ENCODE measurements at regions not wholly inside any gene's neighbourhood (a gene's known extent, or its start where the extent isn't known, plus 50 kb on each side); places are given as distances from the start of the nearest gene placed in this dataset.

DNA sequence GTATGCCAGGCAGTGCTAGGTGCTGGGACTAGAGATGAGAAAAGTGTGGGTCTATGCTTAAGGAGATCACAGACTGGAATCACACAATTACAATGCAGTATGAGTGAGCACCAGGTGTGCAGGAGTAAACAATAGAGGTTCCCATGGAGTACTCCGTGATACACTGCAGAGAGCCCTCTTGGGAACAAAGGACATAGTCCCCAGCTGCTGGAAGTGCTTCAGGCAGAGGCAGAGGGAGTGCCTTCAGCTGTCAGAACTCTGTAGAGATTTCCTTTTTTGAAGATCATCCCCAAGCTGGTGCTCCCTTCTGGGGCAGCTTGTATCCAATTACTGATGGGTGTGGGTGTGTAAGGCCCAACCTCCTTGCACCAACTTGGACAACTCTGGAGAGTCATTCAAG is 143.5 kb upstream of the PLET1 start:
- no peak for DNase-seq

DNA sequence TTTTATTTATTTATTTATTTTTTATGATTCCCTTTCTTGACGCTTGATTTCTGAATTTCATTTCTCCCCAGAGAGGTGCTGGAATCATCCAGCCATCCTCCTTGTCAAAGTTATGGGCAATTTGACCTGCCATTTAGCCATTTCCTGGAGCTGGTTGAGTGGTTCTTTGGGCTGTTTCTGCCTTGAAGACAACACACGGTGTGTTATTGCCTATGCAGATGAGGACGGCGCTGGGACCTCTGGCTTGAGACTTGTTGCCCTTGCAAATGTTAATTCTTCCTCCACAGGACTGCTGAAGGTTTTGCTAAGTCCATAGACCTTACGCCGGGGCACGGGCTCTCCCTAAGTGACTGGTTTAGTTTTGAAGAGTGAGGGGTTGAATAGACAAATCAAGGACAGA is 147.9 kb upstream of the PLET1 start:
- DNase-seq, result no peak

DNA sequence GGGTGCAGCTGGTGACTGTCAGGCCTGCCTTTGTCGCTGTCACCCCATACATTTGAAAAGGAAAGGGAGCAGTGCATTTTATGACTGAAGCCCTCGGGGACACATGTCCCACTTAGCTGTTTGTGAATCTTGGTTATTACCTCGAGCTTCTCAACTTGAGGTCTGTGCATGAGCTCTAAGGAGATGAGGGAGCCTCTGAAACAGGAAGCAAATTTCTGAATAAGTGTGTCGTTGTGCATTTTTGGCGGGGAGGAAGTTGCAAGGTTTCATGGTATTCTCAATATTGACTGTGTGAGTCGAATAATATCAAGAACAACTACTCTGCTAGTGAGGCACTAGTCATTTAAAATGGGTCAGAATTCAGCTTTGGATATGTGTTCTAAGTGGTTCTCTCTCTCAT is 149.7 kb upstream of the PLET1 start:
- DNase-seq, result no peak

DNA sequence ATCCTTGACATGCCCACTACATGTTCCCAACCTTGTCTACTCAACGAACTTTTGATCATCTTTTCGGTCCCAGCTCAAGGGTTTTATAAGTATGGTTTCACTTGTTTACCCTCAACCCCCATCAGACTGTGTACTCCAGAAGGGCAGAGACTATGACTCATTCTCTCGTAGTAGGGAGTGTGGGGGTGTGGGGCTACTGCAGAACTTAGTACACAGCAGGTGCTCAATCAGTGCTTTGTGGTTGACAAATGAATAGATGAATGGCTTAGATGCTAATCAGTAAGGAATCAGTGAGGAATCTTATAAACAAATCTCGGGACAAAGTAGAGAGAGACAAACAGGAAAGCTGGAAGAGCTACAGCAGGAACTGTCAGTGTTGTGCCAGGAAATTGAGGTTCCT is 151.7 kb upstream of the PLET1 start:
- DNase-seq, result no peak

DNA sequence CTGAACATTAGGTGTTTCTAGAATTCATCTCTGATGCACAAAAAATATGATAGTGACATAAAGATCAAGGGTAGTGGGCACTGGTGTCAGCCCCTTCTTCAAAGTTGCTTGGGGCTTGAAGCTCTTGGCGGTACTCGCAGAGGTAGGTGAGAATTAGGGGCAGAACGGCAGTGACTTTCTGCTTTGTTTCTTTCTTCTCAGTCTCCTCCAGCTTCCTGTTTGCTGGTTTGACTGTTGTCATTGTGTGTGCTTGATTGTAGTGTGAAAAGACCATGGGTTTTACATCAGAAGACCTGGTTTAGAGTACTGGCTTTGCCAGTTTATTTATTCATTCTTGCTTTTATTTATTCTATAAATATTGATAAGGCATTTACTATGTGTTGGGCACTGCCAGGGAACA is 156.7 kb upstream of the PLET1 start:
- DNase-seq, result no peak

DNA sequence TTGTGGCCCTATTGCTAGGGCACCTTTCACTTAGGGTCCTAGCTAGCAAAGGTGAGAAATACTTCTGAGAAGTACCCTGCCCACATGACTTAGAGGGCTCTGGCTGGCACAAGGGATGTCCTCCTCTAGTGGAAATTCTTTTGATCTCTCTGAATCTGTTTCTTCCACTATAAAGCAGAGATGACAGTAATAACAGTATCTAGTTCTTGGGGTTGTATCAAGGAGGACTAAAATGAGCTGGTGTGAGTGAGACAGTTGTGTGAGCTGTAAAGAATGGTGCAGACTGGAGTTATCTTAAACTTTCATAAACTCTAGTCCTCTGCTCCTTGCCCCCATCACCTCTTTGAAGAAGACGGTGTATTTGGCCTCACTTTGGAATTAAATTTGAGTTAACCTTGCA is 157.8 kb upstream of the PLET1 start:
- no peak for DNase-seq

DNA sequence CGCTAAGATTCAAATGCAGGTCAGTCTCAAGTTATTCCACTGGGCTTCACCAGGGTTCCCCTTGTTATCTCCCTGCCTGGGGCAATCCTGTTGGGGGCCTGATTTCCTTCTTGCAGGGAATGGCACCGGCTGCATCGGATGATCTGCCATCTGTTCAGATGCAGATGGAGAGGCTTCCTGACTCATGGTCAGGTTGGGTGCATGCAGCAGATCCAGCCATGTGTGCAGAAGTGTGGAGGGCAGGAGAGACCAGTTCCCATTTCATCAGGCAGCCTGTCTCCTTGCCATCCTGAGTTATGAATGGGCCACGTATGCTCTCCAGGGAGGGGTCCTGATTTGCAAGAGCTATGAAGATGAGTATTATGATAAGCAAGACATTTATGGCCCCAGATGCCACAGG is 161.2 kb upstream of the PLET1 start:
- no peak for DNase-seq

DNA sequence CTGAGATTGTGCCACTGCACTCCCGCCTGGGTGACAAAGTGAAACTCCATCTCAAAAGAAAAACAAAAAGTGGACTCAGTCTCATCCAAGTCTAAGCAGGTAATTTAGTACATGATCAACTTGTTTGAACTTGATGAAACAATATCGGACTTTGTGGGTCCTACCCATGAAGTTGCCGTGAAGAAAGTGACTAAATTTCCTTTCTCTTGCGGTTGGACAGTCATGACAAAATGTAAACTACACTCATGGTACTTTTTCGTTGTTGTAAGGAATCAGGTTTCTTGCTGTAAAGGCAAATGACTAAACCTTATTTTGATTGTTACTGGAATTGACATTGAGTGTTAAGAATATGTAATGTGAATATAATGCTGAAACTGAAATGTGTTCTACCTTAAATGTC is 164.5 kb upstream of the PLET1 start:
- no peak for DNase-seq

DNA sequence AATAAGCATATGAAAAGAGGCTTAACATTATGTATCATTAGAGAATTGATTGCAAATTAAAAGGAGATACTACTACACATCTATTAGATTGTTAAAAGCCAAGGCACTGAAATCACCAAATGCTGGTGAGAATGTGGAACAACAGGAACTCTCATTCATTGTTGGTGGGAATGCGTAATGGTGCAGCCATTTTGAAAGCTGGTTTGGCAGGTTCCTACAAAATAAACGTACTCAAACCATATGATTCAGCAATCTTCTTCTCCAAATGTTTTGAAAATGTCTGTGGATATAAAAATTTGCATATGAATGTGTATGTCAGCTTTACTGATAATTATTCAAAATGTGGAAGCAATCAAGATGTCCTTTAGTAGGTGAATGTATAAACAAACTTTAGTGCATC is 176.4 kb upstream of the PLET1 start:
- DNase-seq, result no peak

DNA sequence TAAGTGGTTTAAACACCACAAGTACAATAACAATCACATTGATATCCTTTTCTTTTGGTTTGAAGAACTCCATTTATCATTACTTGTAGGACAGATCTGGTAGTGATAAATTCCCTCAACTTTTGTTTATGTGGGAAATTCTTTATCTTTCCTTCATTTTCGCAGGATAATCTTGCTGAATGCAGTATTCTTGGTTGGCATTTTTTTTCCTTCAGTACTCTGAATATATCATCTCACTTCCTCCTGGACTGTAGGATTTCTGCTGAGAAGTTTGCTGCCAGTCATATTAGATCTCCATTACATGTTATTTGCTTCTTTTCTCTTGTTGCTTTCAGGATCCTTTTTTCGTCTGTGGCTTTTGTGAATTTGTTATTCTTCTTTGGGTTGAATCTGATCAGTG is 179.0 kb upstream of the PLET1 start:
- no peak for DNase-seq

DNA sequence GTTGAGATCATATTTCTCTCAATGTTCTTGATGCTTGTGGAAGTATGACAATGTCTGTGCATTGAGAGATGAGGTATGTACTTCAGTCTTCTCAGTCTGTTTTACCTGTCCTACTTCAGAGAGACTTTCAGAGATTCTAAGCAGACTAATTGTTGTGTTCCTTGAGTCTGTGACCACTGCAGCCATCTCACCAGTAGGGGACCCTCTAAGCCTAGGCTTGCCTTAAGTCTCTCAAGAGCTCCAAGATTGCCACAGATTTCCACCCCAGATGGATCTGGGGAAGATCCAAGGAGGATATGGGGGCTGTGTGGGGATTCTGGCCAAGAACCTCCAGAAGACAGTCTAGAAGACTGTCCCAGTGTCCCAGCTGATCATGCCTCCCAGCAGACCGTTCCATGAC is 179.9 kb upstream of the PLET1 start:
- no peak for DNase-seq

DNA sequence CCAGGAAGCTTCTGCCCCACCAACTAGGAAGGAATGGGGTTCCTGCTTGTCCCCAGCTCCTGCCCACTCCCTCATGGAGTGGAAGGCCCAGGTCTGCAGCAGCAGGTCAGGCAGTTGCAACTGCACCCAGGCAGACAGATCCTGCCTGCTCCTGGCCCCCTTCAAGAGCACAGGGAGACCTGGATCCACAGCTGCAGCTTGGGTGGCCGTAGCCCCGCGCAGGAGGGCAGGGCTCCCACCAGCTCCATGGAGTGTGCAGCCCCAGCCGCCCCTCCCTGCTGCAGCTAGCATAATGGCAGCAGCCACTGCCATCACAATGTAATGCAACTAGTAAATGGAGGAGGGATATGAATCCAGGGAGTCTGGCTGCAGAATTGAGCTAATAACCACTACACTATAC is 187.5 kb upstream of the PLET1 start:
- DNase-seq, result no peak

DNA sequence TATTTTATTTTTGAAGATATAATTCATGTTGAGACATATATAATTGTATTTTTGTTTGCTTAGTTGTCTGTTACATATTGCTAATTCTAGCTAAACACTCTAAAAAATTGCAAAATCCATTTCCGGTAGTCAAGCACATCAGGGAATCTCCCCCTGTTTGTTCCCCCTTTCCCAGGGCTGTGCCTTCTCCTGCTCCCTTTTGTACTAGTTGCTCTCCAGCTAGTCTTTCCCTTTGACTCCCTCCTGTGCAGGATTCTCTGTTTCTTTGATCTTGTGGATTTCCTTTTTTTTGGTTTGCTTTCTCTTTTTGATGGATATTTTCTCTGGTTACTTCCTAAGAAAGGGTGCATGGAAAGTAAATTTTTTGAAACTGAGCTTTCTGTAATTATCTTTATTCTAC is 188.1 kb upstream of the PLET1 start:
- DNase-seq, result no peak

DNA sequence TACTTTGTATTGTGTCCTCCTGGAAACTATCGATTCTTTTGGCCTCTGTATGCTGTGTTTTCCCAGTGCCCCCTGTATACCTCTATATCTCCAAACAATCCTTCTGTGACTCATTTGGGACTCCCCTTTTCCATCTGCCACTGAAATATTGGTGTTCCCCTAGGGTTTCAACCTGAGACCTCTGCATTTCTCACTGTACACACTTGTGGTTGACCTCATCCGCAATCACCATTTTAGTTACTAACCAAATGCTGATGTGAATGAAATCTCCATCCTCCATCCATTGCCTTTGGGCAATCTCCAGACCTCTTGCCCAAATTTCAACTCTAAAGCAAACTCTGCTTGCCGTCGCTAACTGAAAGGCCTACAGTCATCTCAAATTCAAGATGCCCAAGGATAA is 190.6 kb upstream of the PLET1 start:
- DNase-seq, result no peak

DNA sequence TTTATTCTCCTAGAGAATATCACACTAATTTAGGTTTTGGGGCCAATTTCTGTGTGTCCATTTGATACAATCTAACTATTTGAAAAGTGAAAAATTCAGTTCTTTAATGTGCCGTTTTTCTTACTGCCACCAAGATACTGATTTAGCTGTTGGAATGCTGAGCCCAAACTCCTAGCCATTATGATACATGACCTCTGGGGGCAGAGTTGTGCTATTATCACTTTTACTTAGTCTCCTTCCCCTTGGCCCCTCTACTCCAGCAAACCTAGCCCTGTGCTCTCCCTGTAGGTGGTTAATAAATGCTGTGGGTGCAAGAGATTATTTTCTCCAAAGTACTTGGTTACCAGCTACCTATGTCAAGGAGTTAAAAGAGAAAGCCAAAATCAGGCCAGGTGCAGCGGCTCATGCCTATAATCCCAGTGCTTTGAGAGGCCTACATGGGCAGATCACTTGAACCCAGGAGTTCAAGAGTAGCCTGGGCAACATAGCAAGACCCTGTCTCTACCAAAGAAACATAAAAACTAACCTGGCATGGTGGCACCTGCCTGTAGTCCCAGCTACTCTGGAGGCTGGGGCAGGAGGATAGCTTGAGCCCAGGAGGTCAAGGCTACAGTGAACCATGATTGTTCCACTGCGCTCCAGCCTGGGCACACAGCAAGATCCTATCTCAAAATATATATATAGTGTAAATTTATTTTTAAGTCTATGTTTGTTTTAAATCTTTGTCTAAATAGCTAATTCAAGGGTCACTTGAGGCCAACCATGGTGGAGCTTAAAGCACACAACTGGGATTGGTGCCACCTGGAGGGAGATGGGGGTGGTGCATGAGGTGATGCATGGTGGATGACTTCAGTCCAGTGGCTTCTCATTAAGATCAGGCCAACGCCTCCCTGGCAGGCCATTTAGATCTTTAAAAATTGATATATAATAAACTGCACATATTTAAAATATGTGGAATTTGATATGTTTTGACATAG is 193.2 kb upstream of the PLET1 start:
- peak; percentile 48 for DNase-seq

DNA sequence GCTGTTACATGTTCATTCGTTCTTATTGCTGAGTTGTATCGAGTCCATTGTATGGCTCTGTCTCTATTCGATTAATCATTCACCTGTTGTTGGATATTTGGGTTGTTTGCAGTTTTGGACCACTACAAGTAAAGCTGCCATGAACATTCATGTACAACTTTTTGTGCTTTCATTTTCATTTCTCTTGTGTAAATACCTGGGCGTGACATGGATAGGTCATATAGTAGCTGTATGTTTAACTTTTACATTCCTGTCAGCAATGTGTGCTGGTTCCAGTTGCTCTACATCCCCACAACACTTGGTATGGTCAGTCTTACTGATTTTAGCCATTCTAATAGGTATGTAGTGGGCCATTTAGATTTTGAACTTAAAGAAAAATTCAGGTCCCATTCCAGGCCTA is 194.2 kb upstream of the PLET1 start:
- no peak for DNase-seq

DNA sequence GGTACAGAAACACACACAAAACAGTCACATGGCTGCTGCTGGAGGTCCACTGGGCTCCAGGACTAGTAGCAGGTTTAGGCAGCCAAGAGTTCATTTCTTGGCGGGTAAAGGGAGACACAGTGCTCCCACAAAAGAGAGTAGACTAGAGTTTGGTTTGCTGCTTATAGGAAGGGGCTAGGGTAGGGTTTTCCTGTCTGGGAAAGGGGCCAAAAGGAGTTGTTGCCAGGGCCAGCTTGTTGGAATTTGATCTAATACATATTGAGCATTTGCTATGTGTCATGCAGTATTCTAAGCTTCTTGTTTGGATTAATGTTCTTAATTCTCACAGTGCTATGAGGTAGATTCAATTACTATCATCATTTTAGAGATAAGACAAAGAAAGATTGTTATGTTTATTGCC is 195.1 kb upstream of the PLET1 start:
- no peak for DNase-seq

DNA sequence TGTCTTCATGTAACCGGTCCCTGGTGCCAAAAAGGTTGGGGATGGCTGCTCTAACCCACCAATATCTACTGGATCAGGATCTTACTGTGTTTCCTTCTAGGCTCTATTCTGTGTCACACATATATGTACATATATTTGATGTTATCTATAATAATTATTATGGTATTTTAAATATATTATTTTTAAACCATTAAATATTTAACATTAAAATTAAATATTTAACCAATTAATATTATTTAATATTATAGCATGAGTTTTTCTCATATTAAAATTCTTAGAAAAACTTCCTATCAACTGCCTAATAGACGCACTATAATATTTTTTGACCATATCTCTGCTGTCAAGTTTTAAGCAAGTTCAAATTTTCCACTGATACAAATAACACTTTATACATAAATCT is 196.9 kb upstream of the PLET1 start:
- DNase-seq, result no peak

DNA sequence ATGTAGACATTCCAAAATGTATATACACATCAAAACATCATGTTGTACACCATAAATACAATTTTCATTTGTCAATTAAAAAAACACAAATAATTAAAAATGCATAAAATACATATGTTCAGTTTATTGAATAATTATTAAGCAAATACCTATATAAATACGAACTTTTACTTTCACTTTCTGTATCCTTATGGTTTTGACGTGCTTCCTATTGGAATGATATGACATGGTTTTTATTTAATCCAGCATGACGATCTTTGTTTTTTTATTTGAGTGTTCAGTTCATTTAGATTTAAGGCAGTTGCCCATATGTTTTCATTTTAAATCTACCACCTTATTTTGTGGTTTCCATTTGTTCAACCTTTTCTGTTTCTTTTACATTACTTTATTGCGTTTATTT is 198.3 kb upstream of the PLET1 start:
- no peak for DNase-seq

DNA sequence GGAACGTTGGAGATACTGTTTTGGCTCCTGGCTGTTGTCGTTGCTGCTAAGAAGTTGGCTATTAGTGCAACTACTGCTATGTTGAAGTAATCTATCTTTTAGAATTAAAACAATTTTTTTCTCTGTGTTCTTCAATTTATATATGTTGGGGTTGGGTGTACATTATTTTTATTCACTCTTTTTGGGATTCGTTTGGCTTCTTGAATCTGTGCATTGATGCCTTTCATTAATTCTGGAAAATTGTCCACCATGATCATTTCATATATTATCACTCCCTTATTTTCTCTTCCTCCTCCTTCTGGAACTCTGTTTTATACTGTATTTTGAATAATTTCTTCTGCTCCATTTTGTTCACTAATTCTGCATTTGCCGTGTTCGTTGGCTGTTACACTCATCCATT is 199.5 kb upstream of the PLET1 start:
- no peak for DNase-seq

DNA sequence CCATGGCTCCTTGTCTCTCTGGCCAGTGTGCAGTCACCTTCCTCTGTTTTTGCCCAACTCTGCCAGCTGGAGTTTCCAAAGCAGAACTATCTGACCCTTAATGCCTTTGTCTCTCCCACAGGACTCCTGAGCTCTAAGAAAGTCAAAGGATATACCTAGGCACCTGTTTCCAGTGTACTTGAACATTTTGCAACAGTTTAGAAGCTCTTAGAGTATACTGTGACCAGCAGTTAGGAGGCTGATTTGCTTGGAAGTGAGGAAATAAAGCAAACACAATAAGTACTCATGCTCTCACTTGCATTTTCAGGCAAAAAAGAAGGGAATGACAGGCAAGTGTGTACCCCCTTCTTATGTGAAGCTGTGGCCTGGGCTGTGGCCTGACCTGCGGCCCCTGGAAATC is 204.3 kb upstream of the PLET1 start:
- DNase-seq, result no peak

DNA sequence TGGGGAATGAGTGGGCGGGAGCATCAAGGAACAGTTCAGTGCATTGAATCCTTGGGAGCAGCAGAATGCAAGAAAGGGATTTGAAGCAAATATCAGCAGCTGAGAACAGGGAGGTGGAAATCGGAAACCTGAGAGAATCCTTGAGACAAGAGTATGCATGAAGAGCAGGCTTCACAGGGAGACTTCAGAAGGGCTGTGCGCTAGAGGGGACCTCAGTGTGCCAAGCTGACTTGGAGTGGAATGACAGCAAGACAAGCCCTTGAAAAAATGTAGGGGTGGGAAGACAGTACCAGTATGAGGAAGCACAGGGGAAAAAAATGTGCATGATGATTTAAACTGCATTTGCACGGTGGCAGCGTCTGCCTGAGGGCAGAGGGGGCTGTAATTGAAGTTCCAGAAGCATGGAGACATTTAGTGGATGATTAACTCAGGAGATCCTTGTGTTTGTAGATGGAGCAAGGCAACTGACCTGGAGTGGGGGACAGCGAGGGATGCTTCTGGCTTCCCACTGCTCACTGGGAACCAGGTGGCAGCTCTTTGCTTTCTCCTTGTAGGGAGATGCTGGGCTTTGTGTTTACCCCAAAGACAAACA is 204.9 kb upstream of the PLET1 start:
- DNase-seq, result no peak

DNA sequence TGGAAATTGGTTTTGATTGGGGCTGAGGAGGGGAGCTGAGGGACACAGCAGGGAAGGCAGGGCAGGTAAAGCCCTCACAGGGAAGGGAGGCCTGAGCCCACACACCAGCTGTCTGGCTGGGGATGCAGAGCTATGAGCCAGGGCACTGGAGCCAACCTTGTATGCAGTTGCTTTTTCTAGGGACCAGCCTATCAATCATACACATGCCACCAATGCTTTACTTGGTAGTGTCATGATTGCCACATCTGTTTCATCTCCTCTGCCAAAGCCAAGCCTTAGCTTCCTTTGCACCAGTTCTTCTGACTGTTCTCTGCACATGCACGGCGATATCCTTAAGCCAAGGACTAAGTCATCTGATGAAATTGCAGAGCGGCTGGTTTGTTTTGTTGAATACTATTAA is 207.1 kb upstream of the PLET1 start:
- no peak for DNase-seq

DNA sequence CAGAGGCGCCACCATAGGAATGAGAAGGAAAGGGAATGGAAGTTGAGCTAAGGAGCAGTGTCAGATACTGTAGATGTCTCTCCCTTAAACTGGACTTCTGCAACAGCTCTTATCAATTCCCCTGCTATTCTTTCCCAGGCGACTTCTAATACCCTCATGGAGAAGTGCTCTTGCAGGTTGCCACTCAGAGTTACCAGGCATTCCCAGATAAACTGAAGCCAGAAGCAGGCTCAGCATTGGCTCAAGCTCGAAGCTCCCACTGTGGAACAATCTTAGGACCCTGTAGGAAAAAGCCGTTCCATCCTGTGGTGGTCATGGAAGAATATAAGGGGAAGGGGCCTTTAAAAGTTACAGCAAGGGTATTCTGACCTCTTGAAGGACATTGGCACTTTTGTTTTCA is 208.7 kb upstream of the PLET1 start:
- no peak for DNase-seq

DNA sequence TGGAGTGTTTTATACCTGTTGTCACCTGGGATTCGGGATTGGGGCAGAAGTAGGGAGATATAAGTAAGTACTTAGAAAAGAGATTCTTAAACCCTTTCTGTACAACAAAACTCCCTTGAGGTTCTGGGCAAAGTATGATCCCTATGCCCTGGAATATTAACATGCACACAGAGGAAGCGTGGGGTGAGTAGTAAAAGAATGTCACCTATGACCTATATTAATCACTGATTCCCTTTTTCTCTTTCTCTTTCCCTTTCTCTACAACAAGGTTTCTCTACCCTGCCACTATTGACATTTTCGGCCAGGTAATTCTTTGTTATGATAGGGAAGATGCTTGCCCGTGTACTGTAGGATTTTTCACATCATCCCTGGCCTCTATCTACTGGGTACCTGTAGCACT is 209.7 kb upstream of the PLET1 start:
- no peak for DNase-seq

Data from activated T-cell treated with anti-CD3 and anti-CD28 coated beads, Interleukin-2, amount 50 U/mL, for 1 hour (primary cell).